IMR-90 (cell line): ENCODE measurements at regions not wholly inside any gene's neighbourhood (a gene's known extent, or its start where the extent isn't known, plus 50 kb on each side); places are given as distances from the start of the nearest gene placed in this dataset.

Experiments used
- BHLHE40 ChIP-seq: fragments of 150-350 bp; IDR thresholded peaks from 2 replicates; pipeline ENCODE4 v1.6.1; 2016; ENCODE audit warnings: mild to moderate bottlenecking, low read depth, low read length
- CEBPB ChIP-seq: IDR thresholded peaks from 2 replicates; pipeline ENCODE4 v1.6.1; 2012; ENCODE audit warnings: low read depth, low read length, improper control_type of control experiment
- CHD1 ChIP-seq: IDR thresholded peaks from 2 replicates; pipeline ENCODE4 v1.6.1; 2012; ENCODE audit warnings: low read depth, low read length, improper control_type of control experiment
- CTCF ChIP-seq: conservative IDR thresholded peaks from 2 replicates; pipeline ENCODE4 v1.5.1; 2012; ENCODE audit warnings: mild to moderate bottlenecking, low read depth, low read length, improper control_type of control experiment
- FOS ChIP-seq: fragments of 150-350 bp; IDR thresholded peaks from 2 replicates; pipeline ENCODE4 v1.6.1; 2016; ENCODE audit warnings: low read depth, low read length
- MAFK ChIP-seq: IDR thresholded peaks from 2 replicates; pipeline ENCODE4 v1.6.1; 2012; ENCODE audit warnings: low read depth, low read length, improper control_type of control experiment
- MAZ ChIP-seq: IDR thresholded peaks from 2 replicates; pipeline ENCODE4 v1.6.1; 2012; ENCODE audit warnings: low read depth, mild to moderate bottlenecking, low read length, improper control_type of control experiment, moderate library complexity, borderline replicate concordance
- MXI1 ChIP-seq: IDR thresholded peaks from 2 replicates; pipeline ENCODE4 v1.6.1; 2012; ENCODE audit warnings: low read depth, mild to moderate bottlenecking, low read length, moderate library complexity, borderline replicate concordance
- POLR2A ChIP-seq: IDR thresholded peaks from 2 replicates; pipeline ENCODE4 v1.6.1; 2012; ENCODE audit warnings: mild to moderate bottlenecking, low read depth, low read length
- RAD21 ChIP-seq: IDR thresholded peaks from 2 replicates; pipeline ENCODE4 v1.6.1; 2012; ENCODE audit warnings: low read length, improper control_type of control experiment
- RCOR1 ChIP-seq: IDR thresholded peaks from 2 replicates; pipeline ENCODE4 v1.6.1; 2012; ENCODE audit warnings: mild to moderate bottlenecking, low read length, improper control_type of control experiment; ENCODE audit not compliant: insufficient replicate concordance
- RFX5 ChIP-seq: IDR thresholded peaks from 2 replicates; pipeline ENCODE4 v1.8.0; 2012; ENCODE audit warnings: low read depth, mild to moderate bottlenecking, low read length, moderate library complexity
- SMC3 ChIP-seq: fragments of 150-350 bp; IDR thresholded peaks from 2 replicates; pipeline ENCODE4 v1.6.1; 2016; ENCODE audit warnings: low read depth, mild to moderate bottlenecking, antibody characterized with exemption, low read length, moderate library complexity
- USF2 ChIP-seq: fragments of 150-350 bp; IDR thresholded peaks from 2 replicates; pipeline ENCODE4 v1.6.1; 2017; ENCODE audit warnings: mild to moderate bottlenecking, antibody characterized with exemption, low read length, low read depth

DNA sequence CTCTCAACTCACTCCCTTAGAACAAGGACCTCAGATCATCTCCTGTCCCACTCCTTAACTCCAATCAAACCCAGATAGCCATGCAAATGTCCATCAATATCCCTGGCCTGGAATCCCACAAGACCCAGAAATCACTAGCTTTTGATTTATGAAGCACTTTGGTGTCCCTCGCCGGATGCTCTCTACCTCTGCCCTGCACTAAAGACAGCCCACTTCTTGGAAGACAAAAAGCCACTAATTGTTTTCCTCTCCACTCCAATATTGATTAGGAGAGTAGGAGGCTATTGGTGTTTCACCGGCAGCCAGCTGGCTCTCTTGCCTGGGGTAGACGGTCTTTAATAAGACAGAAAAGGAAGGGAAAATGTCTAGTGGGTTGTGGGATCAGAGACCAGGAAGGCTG, 221.2 kb downstream of the BUD13 start:
- no peak for TF ChIP-seq CTCF
- TF ChIP-seq POLR2A, result no peak
- no peak for TF ChIP-seq SMC3
- TF ChIP-seq MAFK, result no peak
- TF ChIP-seq RFX5, result no peak
- TF ChIP-seq MXI1, result no peak
- TF ChIP-seq CHD1, result no peak
- no peak for TF ChIP-seq CEBPB
- TF ChIP-seq RAD21, result no peak
- no peak for TF ChIP-seq USF2
- TF ChIP-seq MAZ, result no peak
- no peak for TF ChIP-seq FOS
- TF ChIP-seq BHLHE40, result no peak
- TF ChIP-seq RCOR1, result no peak
